Keratinocyte (primary cell): ENCODE measurements at regions not wholly inside any gene's neighbourhood (a gene's known extent, or its start where the extent isn't known, plus 50 kb on each side); places are given as distances from the start of the nearest gene placed in this dataset.

Source experiments
- EZH2 ChIP-seq: IDR thresholded peaks from one replicate; pipeline ENCODE4 v1.6.1; 2012; ENCODE audit warnings: inconsistent platforms, mild to moderate bottlenecking, low read length, moderate library complexity
- TF ChIP-seq, protein P1 (sequence below), 3 experiments: IDR thresholded peaks in 1 of 3; conservative IDR thresholded peaks in 1 of 3; optimal IDR thresholded peaks in 1 of 3; 2 replicates in 2 of 3; 3 replicates in 1 of 3; pipeline versions ENCODE3 to v1.5.1; 2011; ENCODE audit warnings: low read length in 3 of 3, mild to moderate bottlenecking in 3 of 3, moderate library complexity in 2 of 3, control low read depth in 1 of 3, inconsistent platforms in 1 of 3; ENCODE audit not compliant: insufficient read depth in 2 of 3; ENCODE audit errors: extremely low read depth in 1 of 3

- no peak for TF ChIP-seq EZH2
- TF ChIP-seq, protein P1, sequence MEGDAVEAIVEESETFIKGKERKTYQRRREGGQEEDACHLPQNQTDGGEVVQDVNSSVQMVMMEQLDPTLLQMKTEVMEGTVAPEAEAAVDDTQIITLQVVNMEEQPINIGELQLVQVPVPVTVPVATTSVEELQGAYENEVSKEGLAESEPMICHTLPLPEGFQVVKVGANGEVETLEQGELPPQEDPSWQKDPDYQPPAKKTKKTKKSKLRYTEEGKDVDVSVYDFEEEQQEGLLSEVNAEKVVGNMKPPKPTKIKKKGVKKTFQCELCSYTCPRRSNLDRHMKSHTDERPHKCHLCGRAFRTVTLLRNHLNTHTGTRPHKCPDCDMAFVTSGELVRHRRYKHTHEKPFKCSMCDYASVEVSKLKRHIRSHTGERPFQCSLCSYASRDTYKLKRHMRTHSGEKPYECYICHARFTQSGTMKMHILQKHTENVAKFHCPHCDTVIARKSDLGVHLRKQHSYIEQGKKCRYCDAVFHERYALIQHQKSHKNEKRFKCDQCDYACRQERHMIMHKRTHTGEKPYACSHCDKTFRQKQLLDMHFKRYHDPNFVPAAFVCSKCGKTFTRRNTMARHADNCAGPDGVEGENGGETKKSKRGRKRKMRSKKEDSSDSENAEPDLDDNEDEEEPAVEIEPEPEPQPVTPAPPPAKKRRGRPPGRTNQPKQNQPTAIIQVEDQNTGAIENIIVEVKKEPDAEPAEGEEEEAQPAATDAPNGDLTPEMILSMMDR (optimal IDR thresholded peaks at IDR 0.05 in 1 of 3, IDR thresholded peaks at IDR 0.05 in 1 of 3, conservative IDR thresholded peaks at IDR 0.05 in 1 of 3; ENCODE audit: extremely low read depth in 1 of 3, insufficient read depth in 2 of 3, low read length in 3 of 3) = no peak
Observed at GRCh38 chr5:3796736-3797135, 201.1 kb downstream of the IRX1 start.
